Activated naive CD4-positive, alpha-beta T cell treated with anti-CD3 and anti-CD28 coated beads, Interleukin-2, amount 50 U/mL, for 24 hours (primary cell): ENCODE measurements at regions not wholly inside any gene's neighbourhood (a gene's known extent, or its start where the extent isn't known, plus 50 kb on each side); places are given as distances from the start of the nearest gene placed in this dataset.

Source experiments
- H3K27ac Mint-ChIP-seq: one replicate; pipeline ENCODE4 v1.8.0; 2021; ENCODE audit warnings: mild to moderate bottlenecking, mixed read lengths
- H3K27me3 Mint-ChIP-seq: one replicate; pipeline ENCODE4 v1.8.0; 2021; ENCODE audit warnings: mixed read lengths
- H3K36me3 Mint-ChIP-seq: one replicate; pipeline ENCODE4 v1.8.0; 2021; ENCODE audit warnings: mixed read lengths
- H3K4me1 Mint-ChIP-seq: one replicate; pipeline ENCODE4 v1.8.0; 2021; ENCODE audit warnings: mixed read lengths
- H3K4me3 Mint-ChIP-seq: one replicate; pipeline ENCODE4 v1.8.0; 2021; ENCODE audit warnings: mild to moderate bottlenecking, mixed read lengths
- H3K9me3 Mint-ChIP-seq: one replicate; pipeline ENCODE4 v1.8.0; 2021; ENCODE audit warnings: mixed read lengths

DNA sequence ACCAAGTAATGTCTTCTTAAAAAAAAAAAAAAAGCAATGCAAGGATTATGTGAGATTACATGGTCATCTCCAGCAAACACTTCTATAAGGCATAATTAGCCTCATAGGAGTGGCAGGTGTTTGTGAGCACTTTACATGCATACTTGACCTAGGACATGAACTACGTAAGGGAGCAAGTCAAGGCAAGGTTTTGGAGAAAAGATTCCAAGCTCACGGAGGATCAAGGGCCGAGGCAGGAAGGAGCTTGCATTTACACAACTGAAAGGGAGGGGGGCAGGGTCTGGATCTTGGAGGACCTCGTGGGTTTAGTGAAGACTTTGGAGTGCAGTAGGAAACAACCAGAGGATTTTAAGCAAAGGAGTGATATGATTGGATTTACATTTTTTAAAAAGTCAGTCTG, 112.5 kb downstream of the CCER1 start:
- Mint-ChIP-seq H3K9me3 (peaks cover 1% of the 10 kb centered on the region), H3K36me3 (no peaks in the 10 kb centered on the region), H3K27ac (no peak overlapping the region), H3K4me3 (no peak overlapping the region), H3K4me1 (no peaks in the 10 kb centered on the region), H3K27me3 (peaks cover 2% of the 10 kb centered on the region)

DNA sequence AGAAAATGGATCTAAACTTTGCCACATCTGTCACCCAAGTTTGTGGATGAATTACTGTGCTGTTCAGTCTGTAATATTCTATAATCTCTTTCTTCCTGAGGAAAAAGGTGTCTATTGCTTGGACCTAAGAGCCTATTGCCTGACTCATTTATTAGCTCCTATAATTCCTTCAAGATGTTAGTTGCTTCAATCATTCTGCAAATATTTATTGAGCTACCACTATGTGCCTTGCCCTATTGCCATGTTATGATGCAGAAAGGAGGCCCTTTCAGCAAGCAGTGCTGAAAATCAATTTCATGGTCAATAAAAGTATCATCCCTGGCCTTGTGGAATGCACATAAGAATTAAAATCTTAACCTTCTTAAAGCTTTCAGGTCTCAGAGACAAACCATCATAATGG, 113.6 kb downstream of the CCER1 start:
- no peak overlapping the region for H3K4me3 Mint-ChIP-seq
- H3K4me1 Mint-ChIP-seq = no peaks in the 10 kb centered on the region
- no peak overlapping the region for H3K27ac Mint-ChIP-seq
- H3K9me3 Mint-ChIP-seq = no peaks in the 10 kb centered on the region
- H3K27me3 Mint-ChIP-seq = peaks cover 1% of the 10 kb centered on the region
- no peaks in the 10 kb centered on the region for H3K36me3 Mint-ChIP-seq

DNA sequence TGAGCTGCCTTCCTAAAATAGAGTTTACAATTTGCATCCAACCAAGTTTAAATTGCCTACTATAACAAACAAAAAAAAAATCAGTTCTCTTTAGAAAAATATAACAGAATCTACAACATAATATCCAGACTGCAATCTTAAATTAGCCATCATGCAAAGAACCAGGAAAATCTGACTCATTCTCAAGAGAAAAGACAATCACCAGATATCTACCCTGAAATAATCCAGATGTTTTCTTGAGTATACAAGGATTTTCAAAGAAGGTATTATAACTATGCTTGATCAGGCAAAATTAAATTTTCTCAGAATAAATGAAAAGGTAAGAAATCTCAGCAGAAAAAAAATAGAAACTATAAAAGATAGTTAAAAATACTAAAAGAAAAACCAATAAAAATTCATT, 115.6 kb downstream of the CCER1 start:
- no peaks in the 10 kb centered on the region for H3K4me1 Mint-ChIP-seq
- H3K9me3 Mint-ChIP-seq = no peaks in the 10 kb centered on the region
- H3K27me3 Mint-ChIP-seq = peaks cover 1% of the 10 kb centered on the region
- H3K36me3 Mint-ChIP-seq = no peaks in the 10 kb centered on the region
- H3K4me3 Mint-ChIP-seq = no peak overlapping the region
- no peak overlapping the region for H3K27ac Mint-ChIP-seq

DNA sequence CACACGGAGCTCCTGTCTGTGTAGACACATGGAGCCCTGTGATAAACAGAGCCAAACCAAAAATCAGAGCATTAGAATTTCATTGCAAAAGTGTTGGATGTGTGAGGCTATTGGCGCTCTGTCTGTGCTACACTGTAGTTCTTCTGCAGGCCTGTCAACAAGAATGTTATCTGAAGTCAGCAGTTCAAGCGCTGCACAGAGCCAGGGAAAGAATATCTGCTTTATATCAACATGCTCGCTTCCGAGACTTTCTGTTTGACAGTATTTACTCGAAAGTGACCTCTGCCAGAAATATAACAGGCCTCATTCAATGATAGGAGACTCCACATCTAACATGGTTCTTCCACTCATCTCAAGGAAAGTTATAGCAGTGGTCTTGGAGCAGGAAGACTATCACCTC, 118.3 kb downstream of the CCER1 start:
- Mint-ChIP-seq H3K4me3 (no peak overlapping the region), H3K27ac (no peak overlapping the region), H3K36me3 (no peaks in the 10 kb centered on the region)

DNA sequence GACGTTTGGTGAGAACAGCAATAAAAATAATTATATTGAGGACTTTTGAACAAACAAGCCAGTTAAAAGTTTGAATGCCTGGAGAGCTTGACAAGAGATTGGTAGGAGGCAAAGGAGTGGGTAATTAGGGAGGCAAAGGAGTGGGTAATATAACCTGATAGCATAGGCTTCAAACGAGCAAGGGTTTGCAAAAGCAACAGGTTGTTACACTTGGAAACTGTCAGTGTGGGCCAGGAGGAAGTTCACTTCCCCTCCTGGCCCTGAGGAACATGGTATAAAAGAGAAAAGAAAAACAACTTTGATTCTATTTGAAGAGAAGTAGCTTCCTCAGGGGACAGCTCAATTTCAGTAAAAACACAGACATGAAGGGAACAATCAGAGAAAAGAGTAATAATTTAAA, 121.7 kb downstream of the CCER1 start:
- Mint-ChIP-seq H3K27me3 (no peaks in the 10 kb centered on the region), H3K4me1 (no peaks in the 10 kb centered on the region), H3K9me3 (no peaks in the 10 kb centered on the region), H3K27ac (peak overlapping the region; percentile 8), H3K36me3 (no peaks in the 10 kb centered on the region), H3K4me3 (no peak overlapping the region)

More for the DNA sequence above, 118.3 kb downstream of the CCER1 start:
- H3K9me3 Mint-ChIP-seq = no peaks in the 10 kb centered on the region
- peaks cover 1% of the 10 kb centered on the region for H3K27me3 Mint-ChIP-seq
- H3K4me1 Mint-ChIP-seq = no peaks in the 10 kb centered on the region

DNA sequence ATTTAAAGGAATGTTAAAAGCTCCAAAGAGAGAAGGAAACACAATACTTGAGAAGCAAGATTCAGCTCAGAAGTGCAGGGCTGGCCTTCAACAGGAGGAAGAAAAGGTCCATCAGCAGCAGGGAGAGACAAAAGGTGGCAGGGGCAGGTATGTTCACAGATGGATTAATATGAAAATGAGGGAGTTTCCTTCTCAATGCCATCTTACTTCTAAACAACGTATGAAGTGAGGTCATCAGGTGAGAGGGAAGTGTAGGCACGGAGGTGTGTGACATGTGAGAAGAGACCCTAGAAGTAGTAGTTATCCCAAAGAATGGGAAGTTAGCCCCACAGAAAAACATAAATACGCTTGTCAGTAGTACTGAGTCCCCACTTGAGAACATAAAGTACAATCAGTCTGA, 122.5 kb downstream of the CCER1 start:
- Mint-ChIP-seq H3K27me3 (no peaks in the 10 kb centered on the region), H3K4me1 (no peaks in the 10 kb centered on the region)

DNA sequence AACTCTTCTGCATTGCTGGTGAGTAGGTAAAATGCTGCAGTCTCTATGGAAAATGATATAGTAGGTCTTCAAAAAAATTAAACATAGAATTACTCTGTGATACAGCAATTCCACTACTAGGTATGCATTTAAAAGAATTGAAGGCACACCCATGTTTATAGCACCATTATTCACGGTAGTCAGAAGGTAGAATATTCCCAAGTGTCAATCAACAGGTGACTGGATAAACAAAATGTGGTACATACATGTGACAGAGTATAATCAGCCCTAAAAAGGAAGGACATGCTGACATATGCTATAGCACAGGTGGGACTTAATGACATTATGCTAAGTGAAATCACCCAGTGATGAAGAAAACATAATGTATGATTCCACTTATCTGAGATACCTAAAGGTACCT, 123.3 kb downstream of the CCER1 start:
- no peaks in the 10 kb centered on the region for H3K4me1 Mint-ChIP-seq
- no peak overlapping the region for H3K4me3 Mint-ChIP-seq
- H3K36me3 Mint-ChIP-seq = no peaks in the 10 kb centered on the region
- H3K9me3 Mint-ChIP-seq = no peaks in the 10 kb centered on the region
- no peak overlapping the region for H3K27ac Mint-ChIP-seq
- H3K27me3 Mint-ChIP-seq = no peaks in the 10 kb centered on the region

More for the DNA sequence above, 122.5 kb downstream of the CCER1 start:
- Mint-ChIP-seq H3K4me3 (no peak overlapping the region), H3K36me3 (no peaks in the 10 kb centered on the region), H3K27ac (no peak overlapping the region), H3K9me3 (no peaks in the 10 kb centered on the region)

DNA sequence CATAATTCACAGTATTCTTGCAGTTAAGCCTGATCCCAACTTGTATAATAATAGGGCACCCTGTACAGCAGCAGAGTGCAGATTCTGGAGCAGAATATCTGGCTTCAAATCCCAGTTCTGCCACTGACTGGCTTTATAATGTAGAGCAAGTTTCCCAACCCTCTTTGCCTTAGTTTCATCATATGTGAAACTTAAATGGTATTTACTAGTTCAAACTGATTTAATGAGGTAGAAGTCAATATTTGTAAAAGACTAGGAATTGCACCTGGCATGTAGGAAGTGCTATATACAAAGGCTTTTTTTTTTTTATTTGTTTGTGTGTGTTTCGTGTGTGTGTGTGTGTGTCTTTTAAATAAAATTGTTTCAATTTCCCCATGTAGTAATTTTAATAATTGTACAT, 125.9 kb downstream of the CCER1 start:
- Mint-ChIP-seq H3K27ac (no peak overlapping the region), H3K4me1 (no peaks in the 10 kb centered on the region), H3K9me3 (no peaks in the 10 kb centered on the region)

DNA sequence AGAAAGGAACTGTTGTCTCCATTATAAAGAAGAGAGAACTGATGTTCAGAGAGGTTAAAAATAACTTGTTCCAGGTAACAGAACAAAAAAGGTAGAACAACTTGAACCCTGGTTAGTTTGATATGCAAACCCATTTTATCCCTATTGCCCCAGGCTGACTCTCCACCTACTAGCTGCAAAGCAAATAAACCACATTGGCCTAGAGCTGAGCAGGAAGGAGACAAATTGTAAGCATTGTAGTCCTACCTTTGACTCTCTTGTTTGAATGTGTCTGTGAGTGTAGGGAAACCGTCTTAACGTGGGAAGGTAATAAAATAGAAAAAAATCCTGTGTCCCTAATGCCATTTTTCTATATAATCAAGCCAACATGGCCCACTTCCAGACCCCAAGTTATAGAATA, 126.4 kb downstream of the CCER1 start:
- Mint-ChIP-seq H3K4me3 (no peak overlapping the region), H3K4me1 (no peaks in the 10 kb centered on the region), H3K27ac (no peak overlapping the region), H3K36me3 (no peaks in the 10 kb centered on the region), H3K27me3 (no peaks in the 10 kb centered on the region), H3K9me3 (no peaks in the 10 kb centered on the region)

More for the DNA sequence above, 125.9 kb downstream of the CCER1 start:
- Mint-ChIP-seq H3K36me3 (no peaks in the 10 kb centered on the region), H3K4me3 (no peak overlapping the region), H3K27me3 (no peaks in the 10 kb centered on the region)

DNA sequence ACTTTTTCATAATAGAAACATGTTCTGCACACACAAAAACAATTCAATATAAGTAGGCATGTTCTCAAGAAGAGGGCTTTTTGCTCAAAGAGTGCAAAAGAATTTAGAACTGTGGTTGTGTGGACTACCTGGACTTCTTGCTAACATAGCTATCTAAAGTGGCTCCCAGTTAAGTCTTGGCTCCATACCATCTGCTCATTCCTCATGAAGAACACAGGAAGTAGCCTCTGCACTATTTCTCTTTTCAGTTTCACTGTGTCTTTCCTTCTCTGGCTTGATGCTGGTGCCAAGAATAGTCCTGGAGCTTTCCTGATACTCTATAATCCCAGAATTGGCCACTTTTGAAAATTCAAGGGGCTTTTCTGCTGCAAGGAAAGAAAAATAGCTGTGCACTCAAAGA, 127.4 kb downstream of the CCER1 start:
- H3K27me3 Mint-ChIP-seq = no peaks in the 10 kb centered on the region
- no peaks in the 10 kb centered on the region for H3K4me1 Mint-ChIP-seq
- H3K27ac Mint-ChIP-seq = no peak overlapping the region
- no peak overlapping the region for H3K4me3 Mint-ChIP-seq
- no peaks in the 10 kb centered on the region for H3K9me3 Mint-ChIP-seq
- H3K36me3 Mint-ChIP-seq = no peaks in the 10 kb centered on the region

DNA sequence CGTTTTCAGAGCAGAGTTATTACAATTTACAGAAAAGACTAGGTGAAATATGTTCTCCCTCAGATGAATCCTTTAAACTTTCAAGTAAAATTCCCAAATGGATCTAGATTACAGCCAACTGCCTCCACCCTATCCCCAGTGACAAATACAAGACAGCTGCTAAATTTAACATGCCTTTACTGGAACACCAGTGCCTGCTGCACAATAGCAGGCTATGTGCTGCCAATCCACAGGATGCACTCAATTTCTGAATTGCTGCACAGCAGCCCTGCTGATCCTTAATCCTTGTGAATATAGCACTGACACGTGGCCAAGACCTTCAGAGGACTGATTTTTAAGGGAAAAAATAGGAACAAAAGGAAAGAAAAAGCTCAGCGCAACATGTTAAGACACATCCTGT, 128.9 kb downstream of the CCER1 start:
- H3K36me3 Mint-ChIP-seq = no peaks in the 10 kb centered on the region
- H3K4me3 Mint-ChIP-seq = no peak overlapping the region
- H3K27me3 Mint-ChIP-seq = no peaks in the 10 kb centered on the region
- no peaks in the 10 kb centered on the region for H3K4me1 Mint-ChIP-seq
- no peak overlapping the region for H3K27ac Mint-ChIP-seq
- H3K9me3 Mint-ChIP-seq = no peaks in the 10 kb centered on the region

DNA sequence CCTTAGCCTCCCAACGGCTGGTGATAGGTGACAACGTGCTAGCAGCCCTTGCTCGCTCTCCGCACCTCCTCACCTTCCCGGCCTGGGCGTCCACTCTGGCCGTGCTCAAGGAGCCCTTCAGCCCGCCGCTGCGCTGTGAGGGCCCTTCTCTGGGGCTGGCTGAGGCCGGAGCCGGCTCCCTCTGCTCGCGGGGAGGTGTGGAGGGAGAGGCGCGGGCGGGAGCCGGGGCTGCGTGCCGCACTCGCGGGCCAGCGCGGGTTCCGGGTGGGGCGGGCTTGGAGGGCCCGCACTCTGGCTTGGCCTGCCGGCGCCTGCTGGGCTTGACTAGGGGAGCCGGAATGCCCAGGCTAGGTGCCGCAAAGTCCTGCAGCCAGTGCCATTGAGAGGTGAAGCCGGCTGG, 131.1 kb downstream of the CCER1 start:
- no peaks in the 10 kb centered on the region for H3K36me3 Mint-ChIP-seq
- H3K27me3 Mint-ChIP-seq = no peaks in the 10 kb centered on the region
- no peaks in the 10 kb centered on the region for H3K4me1 Mint-ChIP-seq
- no peak overlapping the region for H3K4me3 Mint-ChIP-seq
- no peaks in the 10 kb centered on the region for H3K9me3 Mint-ChIP-seq
- H3K27ac Mint-ChIP-seq = no peak overlapping the region

DNA sequence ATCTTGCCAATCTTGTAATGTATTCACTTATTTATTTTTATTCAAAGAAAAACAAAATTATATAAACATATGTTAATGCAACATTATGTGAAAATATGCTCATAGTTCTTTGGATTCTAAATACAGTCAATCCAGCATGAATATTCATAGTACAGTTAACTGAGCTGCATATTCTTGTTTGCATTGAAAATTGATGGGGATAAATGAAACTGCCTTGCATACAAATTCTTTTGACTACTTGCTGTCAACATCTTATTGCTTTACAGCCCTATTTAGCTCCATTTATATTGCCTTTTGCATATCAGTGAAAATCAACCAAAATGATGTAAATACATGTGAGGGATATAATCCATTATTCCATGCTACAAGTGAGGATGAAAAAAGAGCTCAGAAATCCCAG, 135.3 kb downstream of the CCER1 start:
- Mint-ChIP-seq H3K36me3 (no peaks in the 10 kb centered on the region), H3K4me3 (no peak overlapping the region), H3K27ac (no peak overlapping the region), H3K9me3 (no peaks in the 10 kb centered on the region), H3K4me1 (no peaks in the 10 kb centered on the region), H3K27me3 (no peaks in the 10 kb centered on the region)

DNA sequence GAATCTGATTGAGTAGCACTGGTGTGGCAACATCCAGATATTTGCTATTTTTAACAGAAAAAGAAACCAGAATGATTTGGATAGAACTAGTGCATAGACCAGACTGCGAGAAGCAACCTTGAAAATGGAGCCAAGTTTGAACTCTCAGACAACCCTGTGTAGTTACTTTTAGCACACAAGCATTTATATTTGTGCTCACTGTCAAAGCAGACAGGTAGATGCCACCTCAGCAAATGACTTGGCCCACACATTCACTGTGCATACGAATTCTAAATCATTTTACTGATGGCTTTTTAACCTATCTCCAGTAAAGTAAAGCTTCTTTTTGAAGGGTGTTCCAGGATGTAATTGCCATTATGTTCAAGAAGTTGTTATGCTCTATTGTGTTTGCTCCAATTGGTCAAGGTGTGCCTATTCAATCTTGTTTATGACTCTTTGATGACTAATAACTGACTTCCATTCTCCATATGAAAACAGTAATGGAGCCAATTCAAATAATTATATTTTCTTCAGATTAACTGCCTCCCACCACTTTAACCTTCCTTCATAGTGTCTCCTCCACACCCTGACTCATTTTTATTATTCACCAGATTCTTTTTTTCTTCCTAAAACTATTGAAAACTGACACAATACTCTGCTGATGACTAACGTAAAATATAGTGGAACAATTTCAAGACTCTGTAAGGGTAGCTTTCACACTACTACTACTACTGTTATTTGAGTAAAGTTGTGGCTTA, 138.5 kb downstream of the CCER1 start:
- Mint-ChIP-seq H3K4me1 (no peaks in the 10 kb centered on the region), H3K9me3 (no peaks in the 10 kb centered on the region), H3K27ac (no peak overlapping the region), H3K36me3 (no peaks in the 10 kb centered on the region), H3K4me3 (no peak overlapping the region), H3K27me3 (no peaks in the 10 kb centered on the region)

DNA sequence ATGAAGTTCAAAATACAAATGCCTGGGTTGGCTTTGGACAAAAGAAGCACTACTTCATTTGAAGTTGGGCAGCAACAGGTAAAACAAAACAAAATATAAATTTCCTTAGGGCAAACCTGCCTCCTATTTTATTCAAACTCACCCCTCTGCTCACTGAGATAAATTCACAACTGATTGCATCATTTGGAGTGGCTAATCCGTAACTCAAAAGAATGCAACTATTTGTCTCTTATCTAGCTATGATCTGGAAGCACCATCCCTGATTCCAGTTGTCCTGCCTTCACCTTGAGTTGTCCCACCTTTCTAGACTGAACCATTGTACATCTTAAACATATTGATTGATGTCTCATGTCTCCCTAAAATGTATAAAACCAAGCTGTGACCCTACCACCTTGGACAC, 145.0 kb downstream of the CCER1 start:
- Mint-ChIP-seq H3K4me3 (no peak overlapping the region), H3K4me1 (no peaks in the 10 kb centered on the region), H3K36me3 (no peaks in the 10 kb centered on the region), H3K27ac (no peak overlapping the region), H3K9me3 (no peaks in the 10 kb centered on the region), H3K27me3 (no peaks in the 10 kb centered on the region)

DNA sequence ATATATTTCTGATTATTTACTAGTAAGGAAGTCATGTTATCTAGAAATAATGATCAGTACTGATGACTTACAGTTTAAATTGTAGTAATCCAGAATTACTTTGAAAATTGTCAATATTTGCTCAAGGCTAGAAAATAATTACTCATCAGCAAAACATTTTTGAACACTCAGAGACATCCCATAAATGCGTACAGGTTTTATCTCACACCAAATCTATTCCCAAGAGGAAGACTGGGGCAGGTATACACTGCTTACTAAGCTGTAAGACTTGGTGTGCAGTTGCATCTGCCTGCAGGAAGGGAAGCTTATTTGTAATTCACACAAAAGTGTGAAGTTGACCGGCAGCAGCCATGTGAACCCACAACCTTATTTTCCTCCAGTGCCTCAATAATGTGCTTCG, 146.4 kb downstream of the CCER1 start:
- no peaks in the 10 kb centered on the region for H3K27me3 Mint-ChIP-seq
- no peak overlapping the region for H3K4me3 Mint-ChIP-seq
- no peaks in the 10 kb centered on the region for H3K9me3 Mint-ChIP-seq
- no peak overlapping the region for H3K27ac Mint-ChIP-seq
- no peaks in the 10 kb centered on the region for H3K4me1 Mint-ChIP-seq
- no peaks in the 10 kb centered on the region for H3K36me3 Mint-ChIP-seq

DNA sequence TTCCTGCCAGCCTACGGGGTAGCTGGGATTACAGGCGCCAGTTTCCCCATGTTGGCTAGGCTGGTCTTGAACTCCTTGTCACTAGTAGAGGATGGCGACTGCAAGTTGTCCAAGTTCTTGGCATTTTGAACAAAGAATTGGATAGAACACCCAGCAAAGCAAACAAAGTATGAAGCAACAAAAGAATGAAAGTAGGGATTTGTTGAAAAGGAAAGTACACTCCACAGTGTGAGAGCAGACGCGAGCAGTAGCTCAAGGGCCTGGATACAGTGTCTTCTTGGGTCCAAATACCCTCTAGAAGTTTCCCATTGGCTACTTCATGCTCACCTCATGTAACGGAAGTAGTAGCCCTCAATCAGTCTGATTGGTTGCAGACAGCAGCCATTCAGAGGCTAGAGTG, 152.2 kb downstream of the CCER1 start:
- H3K9me3 Mint-ChIP-seq = no peaks in the 10 kb centered on the region
- no peaks in the 10 kb centered on the region for H3K4me1 Mint-ChIP-seq
- no peaks in the 10 kb centered on the region for H3K27me3 Mint-ChIP-seq
- no peak overlapping the region for H3K4me3 Mint-ChIP-seq
- H3K36me3 Mint-ChIP-seq = no peaks in the 10 kb centered on the region
- H3K27ac Mint-ChIP-seq = no peak overlapping the region
